BLaER1 treated with 17β-estradiol and CSF1 and Interleukin-3, amounts not matched to agents 10 nM and 100 nM (cell line): ENCODE measurements at regions not wholly inside any gene's neighbourhood (a gene's known extent, or its start where the extent isn't known, plus 50 kb on each side); places are given as distances from the start of the nearest gene placed in this dataset.

Source experiments
- H3K27ac ChIP-seq, 11 experiments: shearing (Covaris generic); formaldehyde crosslinking; 2 replicates each; pipeline ENCODE4 v1.8.1; 2022
- H3K27me3 ChIP-seq, 11 experiments: shearing (Covaris generic); formaldehyde crosslinking; 2 replicates each; pipeline ENCODE4 v1.8.1; 2022
- H3K36me3 ChIP-seq, 11 experiments: shearing (Covaris generic); formaldehyde crosslinking; 2 replicates each; pipeline ENCODE4 v1.8.1; 2022
- H3K4me1 ChIP-seq, 10 experiments: shearing (Covaris generic); formaldehyde crosslinking; 2 replicates each; pipeline ENCODE4 v1.8.1; 2022
- H3K4me2 ChIP-seq, 11 experiments: shearing (Covaris generic); formaldehyde crosslinking; 2 replicates each; pipeline ENCODE4 v1.8.1; 2022
- H3K4me3 ChIP-seq, 10 experiments: shearing (Covaris generic); formaldehyde crosslinking; 2 replicates each; pipeline ENCODE4 v1.8.1; 2022
- H3K9ac ChIP-seq, 11 experiments: shearing (Covaris generic); formaldehyde crosslinking; 2 replicates each; pipeline ENCODE4 v1.8.1; 2022
- H3K9me3 ChIP-seq, 11 experiments: shearing (Covaris generic); formaldehyde crosslinking; replicated peaks in 1 of 11; 2 replicates each; pipeline ENCODE4 v1.8.1; 2022
- H4K20me1 ChIP-seq, 11 experiments: shearing (Covaris generic); formaldehyde crosslinking; 2 replicates each; pipeline ENCODE4 v1.8.1; 2022
- Cebpa-rat ChIP-seq, 11 experiments: shearing (Covaris generic); IDR thresholded peaks; 2 replicates each; pipeline ENCODE4 v1.8.1; 2022

DNA sequence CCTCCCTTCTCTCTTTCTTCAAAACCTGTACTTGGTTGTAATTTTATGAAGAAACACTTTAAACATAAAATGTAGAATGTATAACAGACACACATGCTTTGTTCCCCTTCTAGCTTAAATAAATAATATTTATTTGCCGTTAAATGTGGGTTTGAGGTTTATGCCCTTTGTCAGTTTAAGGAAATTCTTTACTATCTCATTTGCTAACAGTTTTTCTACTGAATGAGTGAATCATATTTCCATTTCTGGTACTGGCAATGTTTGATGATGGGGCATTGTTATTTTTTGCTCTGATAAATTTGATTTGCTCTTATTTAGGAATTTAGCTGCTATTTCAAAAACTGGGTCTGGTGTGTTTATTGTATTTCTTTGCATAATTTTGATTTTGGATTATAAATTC is 555.6 kb downstream of the CCDC85A start:
- no peaks in the 10 kb centered on the region for H3K36me3 ChIP-seq
- no peaks in the 10 kb centered on the region for H4K20me1 ChIP-seq
- H3K4me2 ChIP-seq, result no peak overlapping the region
- peaks cover 0 to 10% (median 6%) of the 10 kb centered on the region in 11 experiments; a peak in 8 of 22 replicates for H3K9me3 ChIP-seq
- no peak overlapping the region for H3K4me3 ChIP-seq
- no peaks in the 10 kb centered on the region for H3K27me3 ChIP-seq
- no peak for TF ChIP-seq Cebpa-rat (IDR thresholded peaks at IDR 0.05)
- no peak overlapping the region for H3K9ac ChIP-seq
- H3K27ac ChIP-seq, result no peak overlapping the region
- no peaks in the 10 kb centered on the region for H3K4me1 ChIP-seq

DNA sequence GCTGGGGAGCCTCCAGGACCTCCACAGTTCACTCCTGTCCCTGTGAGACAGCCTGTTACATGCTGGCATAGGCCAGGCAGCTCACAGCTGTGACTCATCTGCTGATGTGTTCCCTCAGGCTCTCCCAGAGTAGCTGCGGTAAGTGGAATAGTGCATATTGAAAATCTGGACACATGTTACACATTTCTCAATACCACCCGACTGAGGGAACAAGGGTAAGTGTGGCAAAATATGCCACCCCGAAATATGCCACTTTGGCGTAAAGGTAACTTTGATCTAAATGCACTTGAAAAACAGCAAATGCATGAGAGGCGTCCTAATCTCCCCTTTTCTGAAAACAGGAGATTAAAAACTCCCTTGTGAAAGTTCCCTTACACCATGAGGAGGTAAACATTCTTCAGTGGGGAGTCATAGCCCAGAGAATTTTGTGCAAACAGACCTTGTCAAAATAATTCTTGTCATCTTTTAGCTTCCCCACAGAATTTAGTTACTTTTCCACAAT is 557.9 kb downstream of the CCDC85A start:
- Histone ChIP-seq H3K27me3 (no peaks in the 10 kb centered on the region), H3K4me2 (no peak overlapping the region), H4K20me1 (no peaks in the 10 kb centered on the region), H3K9ac (no peak overlapping the region), H3K4me3 (no peak overlapping the region), H3K4me1 (no peaks in the 10 kb centered on the region), H3K9me3 (no peaks in the 10 kb centered on the region), H3K27ac (no peak overlapping the region), H3K36me3 (no peaks in the 10 kb centered on the region)
- TF ChIP-seq Cebpa-rat (IDR thresholded peaks at IDR 0.05), result no peak

DNA sequence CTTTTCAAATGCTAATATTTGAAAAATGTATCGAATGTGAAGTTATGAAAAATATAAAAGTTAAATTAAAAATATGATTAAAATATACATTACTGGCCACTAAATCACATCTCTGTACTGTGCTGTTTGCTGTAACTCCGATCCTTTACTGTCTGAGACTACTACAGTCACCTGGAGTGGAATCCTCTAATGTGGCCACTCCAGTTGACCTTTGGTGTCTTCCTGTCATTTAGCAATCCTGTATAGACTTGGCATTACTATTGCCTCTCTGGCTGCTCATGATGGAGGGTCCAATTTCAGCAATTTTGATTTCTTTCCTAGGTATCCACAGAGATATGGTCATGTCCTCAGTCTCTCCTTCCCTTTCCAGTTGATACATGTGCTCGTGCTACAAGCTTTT is 560.0 kb downstream of the CCDC85A start:
- H4K20me1 ChIP-seq, result no peaks in the 10 kb centered on the region
- H3K27ac ChIP-seq, result no peak overlapping the region
- no peak for TF ChIP-seq Cebpa-rat (IDR thresholded peaks at IDR 0.05)
- no peaks in the 10 kb centered on the region for H3K9me3 ChIP-seq
- H3K4me2 ChIP-seq, result no peak overlapping the region
- no peaks in the 10 kb centered on the region for H3K36me3 ChIP-seq
- no peak overlapping the region for H3K4me3 ChIP-seq
- H3K9ac ChIP-seq, result no peak overlapping the region
- H3K27me3 ChIP-seq, result no peaks in the 10 kb centered on the region
- H3K4me1 ChIP-seq, result no peaks in the 10 kb centered on the region

DNA sequence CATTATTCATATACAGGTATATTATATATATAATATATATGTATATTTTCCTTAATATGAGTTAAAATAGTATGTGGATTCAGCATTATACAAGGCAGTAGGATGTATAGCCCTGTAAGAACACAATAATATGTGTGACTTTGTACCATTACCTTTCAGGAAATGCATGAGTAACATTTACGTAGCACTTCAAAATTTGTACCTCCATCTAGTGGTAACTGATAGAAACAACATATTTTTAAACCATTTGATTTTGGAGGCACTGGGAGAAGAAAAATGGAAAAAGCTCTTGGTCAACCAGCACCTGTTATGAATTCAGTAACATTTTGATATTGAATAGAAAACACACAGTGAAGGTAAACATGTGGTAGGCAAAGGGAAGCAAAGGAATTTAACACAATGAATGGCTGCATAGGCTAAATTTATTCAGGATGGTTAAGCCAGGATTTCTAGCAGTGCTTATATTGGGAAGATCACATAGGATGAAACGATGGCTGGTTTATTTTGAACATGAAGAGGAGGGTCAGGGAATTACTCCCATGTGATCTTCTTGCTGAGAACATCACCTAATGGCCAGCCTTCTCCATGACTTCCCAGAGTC is 565.5 kb downstream of the CCDC85A start:
- Histone ChIP-seq H3K36me3 (no peaks in the 10 kb centered on the region), H3K27me3 (no peaks in the 10 kb centered on the region), H3K4me1 (no peaks in the 10 kb centered on the region), H4K20me1 (no peaks in the 10 kb centered on the region), H3K4me3 (no peak overlapping the region), H3K4me2 (no peak overlapping the region), H3K27ac (no peak overlapping the region), H3K9me3 (no peaks in the 10 kb centered on the region), H3K9ac (no peak overlapping the region)
- no peak for TF ChIP-seq Cebpa-rat (IDR thresholded peaks at IDR 0.05)

DNA sequence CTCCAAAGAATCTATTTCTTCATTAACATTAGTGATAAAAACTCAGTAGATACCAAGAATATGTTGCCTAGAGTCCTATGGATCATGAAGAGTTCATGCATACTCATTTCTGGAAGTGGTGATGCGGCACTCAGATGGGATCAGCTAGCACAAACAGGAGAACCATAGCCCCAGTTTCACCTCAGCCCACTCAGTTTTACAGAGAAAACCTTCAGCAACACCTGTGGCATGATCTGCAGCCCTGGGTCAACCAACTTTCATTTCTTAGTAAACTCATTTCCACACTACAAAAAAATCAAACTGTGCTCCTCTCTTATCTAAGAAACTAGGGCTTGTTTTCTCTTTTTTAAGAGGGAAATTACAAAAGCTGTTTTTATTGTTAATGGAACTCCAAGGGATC is 569.4 kb downstream of the CCDC85A start:
- Histone ChIP-seq H3K36me3 (no peaks in the 10 kb centered on the region), H3K9me3 (no peaks in the 10 kb centered on the region), H3K9ac (no peak overlapping the region), H4K20me1 (no peaks in the 10 kb centered on the region), H3K4me2 (no peak overlapping the region), H3K27ac (no peak overlapping the region), H3K4me3 (no peak overlapping the region), H3K4me1 (no peaks in the 10 kb centered on the region), H3K27me3 (no peaks in the 10 kb centered on the region)
- no peak for TF ChIP-seq Cebpa-rat (IDR thresholded peaks at IDR 0.05)

DNA sequence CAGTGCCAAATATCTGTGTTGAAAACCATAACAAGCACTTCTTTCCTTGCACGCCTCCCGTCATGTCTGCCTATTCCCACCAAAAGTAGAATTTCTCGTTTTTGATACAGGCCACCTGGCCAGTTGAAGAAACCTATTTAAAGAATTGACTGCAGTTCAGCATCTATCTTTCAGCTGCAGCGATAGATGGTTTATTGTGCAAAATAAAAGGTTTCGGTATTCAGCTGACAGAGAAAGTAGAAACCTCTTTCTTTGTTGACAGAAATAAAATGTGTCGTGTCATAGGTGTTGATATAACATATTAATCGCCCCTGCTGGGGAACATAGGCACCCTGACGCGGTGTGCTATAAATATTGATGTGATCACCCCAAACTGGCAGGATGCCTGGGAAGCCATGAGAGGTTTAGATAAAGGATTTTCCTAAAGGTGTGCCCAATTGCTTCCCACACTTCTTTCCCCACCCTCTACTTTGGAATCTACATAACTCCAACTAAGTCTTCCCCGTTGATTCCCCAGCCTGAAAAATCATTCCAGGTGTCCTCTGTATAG is 570.4 kb downstream of the CCDC85A start:
- Histone ChIP-seq H3K4me3 (no peak overlapping the region), H3K27me3 (no peaks in the 10 kb centered on the region), H3K4me1 (no peaks in the 10 kb centered on the region), H3K27ac (no peak overlapping the region), H4K20me1 (no peaks in the 10 kb centered on the region), H3K9ac (no peak overlapping the region), H3K4me2 (no peak overlapping the region), H3K9me3 (no peaks in the 10 kb centered on the region), H3K36me3 (no peaks in the 10 kb centered on the region)
- TF ChIP-seq Cebpa-rat (IDR thresholded peaks at IDR 0.05), result no peak

DNA sequence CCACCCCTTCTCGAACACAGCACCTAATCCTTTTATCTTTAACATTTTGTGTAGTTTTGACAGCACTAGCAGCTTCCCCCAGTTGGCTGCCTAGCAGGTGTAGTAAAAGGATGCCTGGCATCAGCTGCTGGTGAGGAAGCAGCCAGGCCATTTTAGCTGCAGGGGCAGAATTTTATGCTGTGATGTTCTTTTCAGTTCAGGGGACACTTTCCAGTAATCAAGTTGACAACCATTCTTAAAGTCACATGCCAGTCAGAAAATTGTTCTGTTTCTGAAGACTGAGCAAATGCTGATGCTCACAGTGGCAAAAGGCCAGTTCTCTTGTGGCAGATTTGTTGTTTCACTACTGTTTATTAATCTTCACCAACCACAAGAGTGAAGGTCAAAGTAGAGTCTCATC is 570.8 kb downstream of the CCDC85A start:
- no peaks in the 10 kb centered on the region for H4K20me1 ChIP-seq
- H3K27ac ChIP-seq, result no peak overlapping the region
- H3K4me2 ChIP-seq, result no peak overlapping the region
- no peaks in the 10 kb centered on the region for H3K4me1 ChIP-seq
- H3K9ac ChIP-seq, result no peak overlapping the region
- no peaks in the 10 kb centered on the region for H3K9me3 ChIP-seq
- H3K4me3 ChIP-seq, result no peak overlapping the region
- no peak for TF ChIP-seq Cebpa-rat (IDR thresholded peaks at IDR 0.05)
- no peaks in the 10 kb centered on the region for H3K27me3 ChIP-seq
- H3K36me3 ChIP-seq, result no peaks in the 10 kb centered on the region

DNA sequence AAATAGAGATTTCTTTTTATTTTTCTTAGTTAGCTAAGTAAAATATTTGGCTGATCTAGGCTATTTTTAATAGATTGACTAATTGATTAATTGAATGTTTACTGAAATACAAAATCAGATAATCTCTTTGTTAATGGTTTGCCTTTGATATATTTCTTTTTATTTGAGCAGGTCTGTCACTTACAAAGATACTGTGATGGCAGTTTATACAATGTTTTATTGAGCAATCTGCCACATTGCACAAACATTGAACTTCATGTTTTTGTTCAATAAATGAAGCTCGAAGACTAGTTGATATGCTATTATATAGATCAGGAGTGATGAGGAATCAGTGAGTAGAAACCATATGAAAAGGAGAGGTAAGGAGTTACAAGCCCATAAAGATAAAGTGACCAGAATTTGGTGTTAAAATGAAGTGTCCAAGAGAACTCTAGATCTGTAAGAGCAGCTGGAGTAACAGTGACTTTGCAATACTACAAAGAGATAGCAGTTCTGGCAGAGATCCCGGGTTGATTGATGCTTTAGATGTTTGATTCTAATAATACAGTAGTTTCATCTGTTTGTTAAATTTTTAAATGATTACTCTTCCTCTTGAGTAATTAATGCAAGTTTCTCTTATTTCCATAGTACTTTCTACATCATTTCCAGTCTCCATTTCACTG is 574.2 kb downstream of the CCDC85A start:
- H3K4me1 ChIP-seq, result no peaks in the 10 kb centered on the region
- H4K20me1 ChIP-seq, result no peaks in the 10 kb centered on the region
- no peak overlapping the region for H3K4me2 ChIP-seq
- no peak overlapping the region for H3K27ac ChIP-seq
- no peak for TF ChIP-seq Cebpa-rat (IDR thresholded peaks at IDR 0.05)
- H3K4me3 ChIP-seq, result no peak overlapping the region
- H3K36me3 ChIP-seq, result no peaks in the 10 kb centered on the region
- H3K9ac ChIP-seq, result no peak overlapping the region
- H3K9me3 ChIP-seq, result peaks cover 0 to 11% (median 8%) of the 10 kb centered on the region in 11 experiments; a peak in 11 of 22 replicates
- H3K27me3 ChIP-seq, result no peaks in the 10 kb centered on the region

DNA sequence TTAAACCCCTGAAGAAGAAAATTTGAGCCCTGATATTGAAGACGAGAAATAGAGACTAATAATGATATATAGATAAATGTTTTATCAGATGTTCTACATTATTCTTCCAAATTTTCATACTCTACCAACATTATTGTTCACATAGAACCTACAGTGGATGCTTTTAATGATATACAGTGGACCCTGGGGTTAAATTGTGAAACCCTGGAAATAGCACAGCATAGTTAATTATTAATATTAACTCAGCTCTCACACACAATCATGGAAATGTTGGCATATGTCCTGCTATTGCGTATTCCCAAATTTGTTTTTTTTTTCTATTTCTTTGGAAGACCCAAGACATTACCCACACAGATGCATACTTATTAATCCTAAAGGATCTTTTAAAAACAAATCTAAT is 579.9 kb downstream of the CCDC85A start:
- no peak overlapping the region for H3K4me2 ChIP-seq
- no peaks in the 10 kb centered on the region for H4K20me1 ChIP-seq
- no peaks in the 10 kb centered on the region for H3K27me3 ChIP-seq
- no peaks in the 10 kb centered on the region for H3K4me1 ChIP-seq
- no peaks in the 10 kb centered on the region for H3K36me3 ChIP-seq
- no peak overlapping the region for H3K4me3 ChIP-seq
- no peak overlapping the region for H3K27ac ChIP-seq
- peaks cover 0 to 11% (median 8%) of the 10 kb centered on the region in 11 experiments; a peak in 11 of 22 replicates for H3K9me3 ChIP-seq
- TF ChIP-seq Cebpa-rat (IDR thresholded peaks at IDR 0.05), result no peak
- no peak overlapping the region for H3K9ac ChIP-seq

DNA sequence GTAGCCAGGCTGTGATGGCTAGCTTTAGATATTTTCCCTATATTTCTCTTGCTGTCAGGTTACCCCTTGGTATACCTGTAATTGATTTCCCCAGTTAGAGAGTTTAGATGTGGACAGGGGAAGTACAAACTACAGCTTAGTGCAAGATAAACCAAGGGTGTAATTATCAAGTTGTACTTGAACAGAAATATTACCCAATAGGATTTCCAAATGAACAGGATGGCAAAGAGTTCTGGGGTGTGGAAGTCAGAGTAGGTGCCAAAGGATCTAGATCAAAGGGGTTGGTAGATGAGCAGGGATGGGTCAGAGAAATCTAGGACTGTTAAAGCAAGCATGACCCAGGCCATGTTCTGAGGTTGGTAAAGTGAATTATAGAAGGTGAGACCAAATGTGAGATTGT is 585.2 kb downstream of the CCDC85A start:
- no peaks in the 10 kb centered on the region for H3K36me3 ChIP-seq
- H3K9me3 ChIP-seq, result no peaks in the 10 kb centered on the region
- H3K4me2 ChIP-seq, result no peak overlapping the region
- no peak overlapping the region for H3K9ac ChIP-seq
- TF ChIP-seq Cebpa-rat (IDR thresholded peaks at IDR 0.05), result no peak
- no peaks in the 10 kb centered on the region for H3K4me1 ChIP-seq
- H4K20me1 ChIP-seq, result no peaks in the 10 kb centered on the region
- H3K27me3 ChIP-seq, result no peaks in the 10 kb centered on the region
- H3K27ac ChIP-seq, result no peak overlapping the region
- no peak overlapping the region for H3K4me3 ChIP-seq
